H9 (cell line): ENCODE measurements at regions not wholly inside any gene's neighbourhood (a gene's known extent, or its start where the extent isn't known, plus 50 kb on each side); places are given as distances from the start of the nearest gene placed in this dataset.

Source experiments
- DNase-seq: peaks from one replicate; pipeline ENCODE4 v3.0.0-alpha.2; 2017
- H2AFZ ChIP-seq: one replicate; pipeline ENCODE4 v1.6.1; 2013; ENCODE audit warnings: mild to moderate bottlenecking, low read length, control low read depth, moderate library complexity
- H2AK5ac ChIP-seq: 2 replicates; pipeline ENCODE4 v1.6.1; 2013; ENCODE audit warnings: low read length, control low read depth, mixed read lengths; ENCODE audit not compliant: insufficient read length
- H2BK120ac ChIP-seq: one replicate; pipeline ENCODE4 v1.6.1; 2013; ENCODE audit warnings: low read depth, mild to moderate bottlenecking, low read length, control low read depth, inconsistent platforms; ENCODE audit not compliant: poor library complexity, severe bottlenecking
- H2BK12ac ChIP-seq: 2 replicates; pipeline ENCODE4 v1.6.1; 2013; ENCODE audit warnings: low read length, control low read depth, mixed read lengths, low read depth; ENCODE audit not compliant: insufficient read length
- H2BK15ac ChIP-seq: 2 replicates; pipeline ENCODE4 v1.6.1; 2013; ENCODE audit warnings: low read depth, low read length, control low read depth
- H2BK20ac ChIP-seq: one replicate; pipeline ENCODE4 v1.6.1; 2013; ENCODE audit warnings: low read depth, mild to moderate bottlenecking, low read length, control low read depth, inconsistent platforms; ENCODE audit not compliant: poor library complexity, severe bottlenecking
- H2BK5ac ChIP-seq: 2 replicates; pipeline ENCODE4 v1.6.1; 2013; ENCODE audit warnings: low read length, control low read depth, mixed read lengths; ENCODE audit not compliant: insufficient read length
- H3K14ac ChIP-seq: 2 replicates; pipeline ENCODE4 v1.6.1; 2013; ENCODE audit warnings: low read length, control low read depth; ENCODE audit not compliant: insufficient read depth
- H3K18ac ChIP-seq: 2 replicates; pipeline ENCODE4 v1.6.1; 2013; ENCODE audit warnings: low read depth, mild to moderate bottlenecking, mixed read lengths, low read length, control low read depth; ENCODE audit not compliant: insufficient read length
- H3K23ac ChIP-seq: 2 replicates; pipeline ENCODE4 v1.6.1; 2013; ENCODE audit warnings: low read length, control low read depth, mixed read lengths, low read depth; ENCODE audit not compliant: insufficient read length
- H3K23me2 ChIP-seq: 2 replicates; pipeline ENCODE4 v1.6.1; 2013; ENCODE audit warnings: low read depth, mild to moderate bottlenecking, mixed read lengths, low read length, control low read depth; ENCODE audit not compliant: insufficient read length, poor library complexity, severe bottlenecking
- H3K27ac ChIP-seq: 2 replicates; pipeline ENCODE4 v1.5.1; 2013; ENCODE audit warnings: low read length, control low read depth, mixed read lengths, low read depth; ENCODE audit not compliant: insufficient read length
- H3K27me3 ChIP-seq: 2 replicates; pipeline ENCODE4 v1.6.1; 2013; ENCODE audit warnings: low read length, control low read depth, inconsistent platforms; ENCODE audit not compliant: insufficient read depth
- H3K4ac ChIP-seq: 2 replicates; pipeline ENCODE4 v1.6.1; 2013; ENCODE audit warnings: low read depth, mild to moderate bottlenecking, control low read depth, inconsistent platforms, low read length, moderate library complexity
- H3K4me1 ChIP-seq: 2 replicates; pipeline ENCODE4 v1.6.1; 2013; ENCODE audit warnings: low read length, control low read depth, inconsistent platforms; ENCODE audit not compliant: insufficient read depth
- H3K4me2 ChIP-seq: 2 replicates; pipeline ENCODE4 v1.6.1; 2013; ENCODE audit warnings: low read length, control low read depth, mixed read lengths; ENCODE audit not compliant: insufficient read length, insufficient read depth
- H3K56ac ChIP-seq: 2 replicates; pipeline ENCODE4 v1.6.1; 2013; ENCODE audit warnings: low read depth, mild to moderate bottlenecking, mixed read lengths, low read length, control low read depth; ENCODE audit not compliant: insufficient read length
- H3K79me1 ChIP-seq: 2 replicates; pipeline ENCODE4 v1.6.1; 2013; ENCODE audit warnings: low read depth, mild to moderate bottlenecking, moderate library complexity, low read length, control low read depth, inconsistent platforms; ENCODE audit not compliant: insufficient read depth, poor library complexity, severe bottlenecking
- H3K79me2 ChIP-seq: 2 replicates; pipeline ENCODE4 v1.6.1; 2013; ENCODE audit warnings: low read length, control low read depth, inconsistent platforms; ENCODE audit not compliant: insufficient read depth
- H3K9ac ChIP-seq: 2 replicates; pipeline ENCODE4 v1.6.1; 2013; ENCODE audit warnings: low read length, control low read depth, mixed read lengths; ENCODE audit not compliant: insufficient read length; ENCODE audit errors: extremely low read depth
- H3K9me3 ChIP-seq: one replicate; pipeline ENCODE4 v1.6.1; 2013; ENCODE audit warnings: low read depth, low read length, inconsistent platforms; ENCODE audit not compliant: control insufficient read depth
- H3T11ph ChIP-seq: one replicate; pipeline ENCODE4 v1.6.1; 2013; ENCODE audit warnings: mild to moderate bottlenecking, low read length, control low read depth, inconsistent platforms
- H4K20me1 ChIP-seq: one replicate; pipeline ENCODE4 v1.6.1; 2013; ENCODE audit not compliant: control insufficient read depth, insufficient read length, insufficient read depth
- H4K5ac ChIP-seq: 2 replicates; pipeline ENCODE4 v1.6.1; 2013; ENCODE audit warnings: low read depth, mild to moderate bottlenecking, mixed read lengths, low read length, control low read depth; ENCODE audit not compliant: insufficient read length
- H4K8ac ChIP-seq: replicated peaks from 2 replicates; pipeline ENCODE4 v1.6.1; 2013; ENCODE audit warnings: low read length, control low read depth, mixed read lengths, low read depth; ENCODE audit not compliant: insufficient read length
- H4K91ac ChIP-seq: 2 replicates; pipeline ENCODE4 v1.6.1; 2013; ENCODE audit warnings: low read depth, mild to moderate bottlenecking, moderate library complexity, mixed read lengths, low read length, control low read depth; ENCODE audit not compliant: insufficient read length
- H3K27ac Mint-ChIP-seq, 3 experiments: 2 replicates in 2 of 3; 3 replicates in 1 of 3; pipeline ENCODE4 v1.8.0; 2020 to 2021; ENCODE audit warnings: mixed read lengths in 3 of 3, mild to moderate bottlenecking in 1 of 3, moderate library complexity in 1 of 3
- H3K27me3 Mint-ChIP-seq: 2 replicates; pipeline ENCODE4 v1.8.0; 2021; ENCODE audit warnings: low read depth, mild to moderate bottlenecking, moderate library complexity, mixed read lengths
- H3K36me3 Mint-ChIP-seq, 3 experiments: 2 replicates in 2 of 3; 3 replicates in 1 of 3; pipeline ENCODE4 v1.8.0; 2020 to 2021; ENCODE audit warnings: low read depth in 3 of 3, mixed read lengths in 3 of 3; ENCODE audit not compliant: insufficient read depth in 1 of 3
- H3K4me1 Mint-ChIP-seq, 2 experiments: 2 replicates each; pipeline ENCODE4 v1.8.0; 2020; ENCODE audit warnings: mixed read lengths in 2 of 2
- H3K4me3 Mint-ChIP-seq, 2 experiments: 2 replicates in 1 of 2; 3 replicates in 1 of 2; pipeline ENCODE4 v1.8.0; 2020 to 2021; ENCODE audit warnings: mild to moderate bottlenecking in 2 of 2, mixed read lengths in 2 of 2, moderate library complexity in 1 of 2
- H3K9me3 Mint-ChIP-seq, 2 experiments: 2 replicates in 1 of 2; 3 replicates in 1 of 2; pipeline ENCODE4 v1.8.0; 2020; ENCODE audit warnings: mild to moderate bottlenecking in 2 of 2, mixed read lengths in 2 of 2, moderate library complexity in 1 of 2
- CTCF ChIP-seq: fragments of 200-600 bp; sonication (generic); conservative IDR thresholded peaks from 3 replicates; pipeline ENCODE4 v1.8.0; 2021; ENCODE audit warnings: antibody characterized with exemption, mild to moderate bottlenecking
- WGBS: extraction: QIAGEN DNeasy Blood & Tissue Kit; methylation state at CpG from one replicate; pipeline ENCODE4 v1.1.7; 2013; ENCODE audit warnings: missing lambda C conversion rate, low lambda C conversion rate, mixed read lengths; ENCODE audit not compliant: insufficient read length; ENCODE audit errors: extremely low coverage; 5-methylcytosine and 5-hydroxymethylcytosine counted together

GRCh38 chrX:109844986-109845385 lies 111.9 kb upstream of the ACSL4 start:
- Mint-ChIP-seq H3K27me3 (no peaks in the 10 kb centered on the region; the same call in 1 of the 2 replicates), H3K4me3 (no peak overlapping the region), H3K36me3 (no peaks in the 10 kb centered on the region), H3K4me1 (peaks cover 22 to 25% of the 10 kb centered on the region in 2 experiments), H3K27ac (no peak overlapping the region), H3K9me3 (no peaks in the 10 kb centered on the region)
- H3K18ac ChIP-seq, result no peak overlapping the region
- peaks cover 4% of the 10 kb centered on the region; the same call in 1 of the 2 replicates for H3K4me1 ChIP-seq
- no peaks in the 10 kb centered on the region for H3K23me2 ChIP-seq
- TF ChIP-seq CTCF, result no peak
- H3T11ph ChIP-seq, result no peak overlapping the region
- no peak overlapping the region for H2BK20ac ChIP-seq
- H4K91ac ChIP-seq, result no peak overlapping the region
- H3K56ac ChIP-seq, result no peak overlapping the region
- H2BK120ac ChIP-seq, result no peak overlapping the region
- no peak overlapping the region for H2AK5ac ChIP-seq
- no peak overlapping the region for H3K23ac ChIP-seq
- no peaks in the 10 kb centered on the region for H4K20me1 ChIP-seq
- H3K14ac ChIP-seq, result no peak overlapping the region
- no peak overlapping the region for H2BK5ac ChIP-seq
- WGBS, result no CpG with 5 or more reads among the region's 4 CpGs
- no peak for DNase-seq
- H3K79me2 ChIP-seq, result no peaks in the 10 kb centered on the region
- no peak overlapping the region for H2BK12ac ChIP-seq
- H2AFZ ChIP-seq, result no peak overlapping the region
- no peak overlapping the region for H3K9ac ChIP-seq
- H3K27ac ChIP-seq, result no peak overlapping the region
- no peaks in the 10 kb centered on the region for H3K9me3 ChIP-seq
- H4K5ac ChIP-seq, result no peak overlapping the region
- no peaks in the 10 kb centered on the region for H3K27me3 ChIP-seq
- H2BK15ac ChIP-seq, result no peak overlapping the region
- H3K4ac ChIP-seq, result no peak overlapping the region
- H4K8ac ChIP-seq, result no peak overlapping the region
- no peak overlapping the region for H3K4me2 ChIP-seq
- H3K79me1 ChIP-seq, result no peaks in the 10 kb centered on the region
